NCI-H146 (cell line): ENCODE measurements at regions not wholly inside any gene's neighbourhood (a gene's known extent, or its start where the extent isn't known, plus 50 kb on each side); places are given as distances from the start of the nearest gene placed in this dataset.
A peak's percentile ranks its signal among the peaks of the same experiment; 100 is the strongest.
"Not testable (repeated sequence)": the region's sequence is repeated elsewhere in the genome, so short reads cannot be mapped to it uniquely, and the experiment has no call there.

Experiments used
- DNase-seq: peaks from one replicate; lab custom pipeline; 2025; lab: John Stamatoyannopoulos, UW

- no peak for DNase-seq
Observed at GRCh38 chr14:96686126-96686525, 111.1 kb upstream of the VRK1 start.

GRCh38 chr14:96688629-96689028 is 108.6 kb upstream of the VRK1 start:
- no peak for DNase-seq

- DNase-seq = no peak
Observed at GRCh38 chr14:96690713-96691383, 106.3 kb upstream of the VRK1 start.

GRCh38 chr14:96693252-96693820 is 103.8 kb upstream of the VRK1 start:
- no peak for DNase-seq

GRCh38 chr14:96693987-96694386 is 103.2 kb upstream of the VRK1 start:
- DNase-seq = no peak

- no peak for DNase-seq
Observed at GRCh38 chr14:96698960-96699539, 98.1 kb upstream of the VRK1 start.

GRCh38 chr14:96699666-96700065 is 97.5 kb upstream of the VRK1 start:
- no peak for DNase-seq

- no peak for DNase-seq
Observed at GRCh38 chr14:96702831-96703230, 94.4 kb upstream of the VRK1 start.

GRCh38 chr14:96705422-96706092 is 91.6 kb upstream of the VRK1 start:
- DNase-seq = no peak

GRCh38 chr14:96706893-96707292 is 90.3 kb upstream of the VRK1 start:
- no peak for DNase-seq

GRCh38 chr14:96710060-96710666 is 87.0 kb upstream of the VRK1 start:
- peak; percentile 62 for DNase-seq

GRCh38 chr14:96711559-96712267 is 85.5 kb upstream of the VRK1 start:
- DNase-seq = no peak

GRCh38 chr14:96713426-96713825 is 83.8 kb upstream of the VRK1 start:
- DNase-seq = no peak

- DNase-seq = not testable (repeated sequence)
Observed at GRCh38 chr14:96714537-96714936, 82.6 kb upstream of the VRK1 start.

GRCh38 chr14:96717116-96717515 is 80.1 kb upstream of the VRK1 start:
- no peak for DNase-seq

- DNase-seq = no peak
Observed at GRCh38 chr14:96718407-96718806, 78.8 kb upstream of the VRK1 start.

- DNase-seq = not testable (repeated sequence)
Observed at GRCh38 chr14:96720702-96721101, 76.5 kb upstream of the VRK1 start.

GRCh38 chr14:96722736-96723135 is 74.4 kb upstream of the VRK1 start:
- no peak for DNase-seq

GRCh38 chr14:96723946-96724345 is 73.2 kb upstream of the VRK1 start:
- DNase-seq = no peak

GRCh38 chr14:96725232-96725631 is 72.0 kb upstream of the VRK1 start:
- no peak for DNase-seq

GRCh38 chr14:96727073-96727472 is 70.1 kb upstream of the VRK1 start:
- no peak for DNase-seq

- DNase-seq = no peak
Observed at GRCh38 chr14:96727491-96727890, 69.7 kb upstream of the VRK1 start.
